ENCODE measurements at regions not wholly inside any gene's neighbourhood (a gene's known extent, or its start where the extent isn't known, plus 50 kb on each side); places are given as distances from the start of the nearest gene placed in this dataset.

GRCh38 chr20:24812373-24812772 lies 136.7 kb upstream of the CST7 start:
- TF ChIP-seq CTCF (conservative IDR thresholded peaks at IDR 0.05) (no peak), ZFX (IDR thresholded peaks at IDR 0.05) (no peak)

All from C4-2B (cell line).